ENCODE measurements at regions not wholly inside any gene's neighbourhood (a gene's known extent, or its start where the extent isn't known, plus 50 kb on each side); places are given as distances from the start of the nearest gene placed in this dataset.
"Not testable (repeated sequence)": the region's sequence is repeated elsewhere in the genome, so short reads cannot be mapped to it uniquely, and the experiment has no call there.

GRCh38 chr3:75325716-75326115 lies 338.4 kb upstream of the FRG2C start:
- DNase-seq = no peak

GRCh38 chr3:75327453-75327852 lies 336.7 kb upstream of the FRG2C start:
- no peak for DNase-seq

GRCh38 chr3:75329476-75330097 lies 334.5 kb upstream of the FRG2C start:
- no peak for DNase-seq

DNA sequence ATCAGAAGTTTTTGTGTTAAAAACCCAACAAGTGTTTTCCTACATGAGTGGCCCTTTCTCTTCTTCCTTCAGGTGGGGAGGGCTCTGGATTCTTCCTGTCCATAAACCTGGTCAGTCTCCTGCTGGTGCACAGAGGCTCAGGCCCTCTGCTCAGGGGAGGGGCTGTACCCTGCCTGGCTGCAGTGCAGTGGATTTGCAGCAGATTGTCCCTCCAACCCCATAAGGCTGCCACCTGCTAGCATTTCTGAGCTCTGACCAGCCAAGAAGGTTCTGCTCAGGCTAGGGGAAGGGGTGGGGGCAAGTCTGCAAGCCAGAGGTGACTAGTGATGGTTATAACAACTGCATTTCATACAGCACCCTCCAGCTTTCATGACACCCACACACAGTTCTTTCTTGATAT lies 333.7 kb upstream of the FRG2C start:
- DNase-seq = not testable (repeated sequence)

- DNase-seq = not testable (repeated sequence)
Observed at GRCh38 chr3:75332090-75332489, 332.0 kb upstream of the FRG2C start.

DNA sequence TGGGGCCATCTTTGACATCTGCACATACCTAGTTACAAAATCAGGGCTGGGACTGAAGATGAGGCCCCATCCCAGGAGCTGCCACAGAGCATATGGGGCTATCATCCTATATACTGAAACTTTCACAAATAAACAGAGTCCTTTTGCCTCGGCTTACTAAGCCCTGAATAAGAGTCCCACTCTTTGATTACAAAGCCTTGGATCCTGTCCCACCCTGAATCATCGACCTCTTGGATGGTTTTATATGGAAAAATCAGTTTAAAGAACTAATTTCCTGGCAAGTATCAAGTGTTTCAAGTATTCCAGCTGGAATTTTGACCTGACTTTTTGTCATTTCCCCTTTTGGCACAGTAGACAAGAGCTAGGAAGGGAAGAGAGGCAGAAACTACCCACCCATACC lies 331.3 kb upstream of the FRG2C start:
- no peak for DNase-seq

- no peak for DNase-seq
Observed at GRCh38 chr3:75334299-75334698, 329.8 kb upstream of the FRG2C start.

- DNase-seq = no peak
Observed at GRCh38 chr3:75337226-75337900, 326.8 kb upstream of the FRG2C start.

DNA sequence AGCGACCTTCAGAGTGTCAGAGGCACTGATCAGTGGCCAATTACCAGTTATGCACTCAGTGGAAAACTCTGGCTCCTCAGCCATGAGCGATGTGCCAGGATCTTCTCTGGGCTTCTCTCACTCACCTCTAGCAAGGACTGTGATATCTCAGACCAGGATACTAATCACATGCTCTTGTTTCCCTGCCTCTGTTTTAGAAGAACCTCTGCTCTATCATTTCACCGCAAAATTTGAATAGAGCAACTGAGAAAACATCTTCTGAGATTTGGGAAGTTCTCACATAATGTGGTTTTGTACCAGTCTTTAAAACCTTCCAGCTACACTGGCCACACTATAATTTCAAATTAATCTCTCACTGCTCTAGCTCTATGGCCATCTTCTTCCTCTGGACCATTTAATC lies 325.8 kb upstream of the FRG2C start:
- DNase-seq = no peak

GRCh38 chr3:75341324-75342067 lies 322.6 kb upstream of the FRG2C start:
- DNase-seq = no peak

GRCh38 chr3:75342425-75342824 lies 321.7 kb upstream of the FRG2C start:
- no peak for DNase-seq

- not testable (repeated sequence) for DNase-seq
Observed at GRCh38 chr3:75350536-75350935, 313.6 kb upstream of the FRG2C start.

DNA sequence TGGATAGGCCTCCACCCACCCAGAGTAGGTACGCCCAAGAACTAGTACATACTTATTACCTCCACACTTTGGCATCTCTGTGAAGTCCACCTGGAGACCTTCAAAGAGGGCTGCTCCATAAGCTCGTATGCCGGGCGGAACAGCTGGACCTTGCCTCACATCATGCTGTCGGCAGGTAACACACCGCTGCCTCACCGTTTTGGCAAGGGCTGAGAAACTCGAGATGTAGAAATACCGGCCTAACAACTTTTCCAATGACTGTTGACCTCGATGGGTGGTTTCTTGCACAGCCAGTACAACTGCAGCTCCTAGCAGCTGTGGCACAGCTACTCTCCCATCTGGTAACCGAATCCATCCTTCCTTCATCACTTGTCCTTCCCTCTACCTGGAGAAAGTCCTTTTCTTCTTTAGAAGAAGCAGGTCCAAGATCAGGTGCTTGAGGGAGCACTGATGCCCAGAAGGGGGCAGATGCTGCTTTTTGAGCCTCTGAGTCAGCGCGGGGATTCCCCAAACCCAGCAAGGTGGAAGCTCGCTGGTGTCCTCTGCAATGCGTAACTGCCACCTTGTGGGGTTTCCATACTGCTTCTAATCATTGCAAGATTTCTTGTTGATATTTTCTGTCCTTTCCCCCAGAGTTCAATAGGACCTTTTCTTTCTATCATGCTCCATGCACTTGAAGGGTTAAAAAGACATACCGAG lies 301.9 kb upstream of the FRG2C start:
- DNase-seq = not testable (repeated sequence)

DNA sequence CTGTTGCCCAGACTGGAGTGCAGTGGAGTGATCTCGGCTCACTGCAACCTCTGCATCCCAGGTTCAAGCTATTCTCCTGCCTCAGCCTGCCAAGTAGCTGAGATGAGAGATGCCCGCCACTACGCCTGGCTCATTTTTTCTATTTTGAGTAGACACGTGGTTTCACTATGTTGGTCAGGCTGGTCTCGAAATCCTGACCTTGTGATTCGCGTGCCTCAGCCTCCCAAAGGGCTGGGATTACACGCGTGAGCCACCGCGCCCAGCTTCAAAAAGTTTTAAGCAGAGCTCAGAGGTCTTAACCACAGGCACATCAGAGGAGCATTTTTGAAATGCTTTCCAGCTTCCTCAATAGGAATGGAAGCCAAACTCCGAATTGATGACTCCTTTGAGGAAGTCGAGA lies 291.2 kb upstream of the FRG2C start:
- DNase-seq = not testable (repeated sequence)

DNA sequence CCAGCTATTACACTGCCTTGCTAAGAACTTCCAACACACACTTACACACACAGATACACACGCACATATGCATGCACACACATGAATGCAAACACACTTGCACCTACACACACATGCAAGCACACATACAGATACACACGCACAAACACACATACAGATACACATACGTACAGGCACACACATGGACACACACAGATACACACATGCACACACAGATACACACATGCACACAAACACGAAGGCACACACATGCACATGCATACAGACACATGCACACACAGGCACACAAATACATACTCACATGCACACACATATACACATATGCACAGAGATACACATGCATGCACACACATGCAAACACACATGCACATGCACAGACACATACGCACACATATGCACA lies 284.3 kb upstream of the FRG2C start:
- DNase-seq = not testable (repeated sequence)

DNA sequence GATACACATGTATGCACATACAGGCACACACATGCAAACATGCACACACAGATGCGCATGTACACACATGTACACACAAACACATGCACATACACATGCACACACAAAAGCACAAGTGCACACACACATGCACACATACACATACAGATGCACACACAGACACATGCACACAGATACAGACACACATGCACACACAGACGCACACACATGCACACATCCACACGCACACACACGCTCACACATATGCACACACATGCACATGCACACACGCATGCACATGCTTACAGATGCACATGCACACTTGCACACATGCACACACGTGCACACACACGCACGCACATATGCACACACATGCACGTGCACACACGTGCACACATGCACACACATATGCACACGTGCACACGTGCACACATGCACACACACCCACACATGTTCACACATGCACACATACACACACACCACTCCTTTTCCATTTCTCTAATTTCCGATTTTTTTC lies 283.8 kb upstream of the FRG2C start:
- DNase-seq = no peak

- DNase-seq = not testable (repeated sequence)
Observed at GRCh38 chr3:75384016-75384415, 280.1 kb upstream of the FRG2C start.

DNA sequence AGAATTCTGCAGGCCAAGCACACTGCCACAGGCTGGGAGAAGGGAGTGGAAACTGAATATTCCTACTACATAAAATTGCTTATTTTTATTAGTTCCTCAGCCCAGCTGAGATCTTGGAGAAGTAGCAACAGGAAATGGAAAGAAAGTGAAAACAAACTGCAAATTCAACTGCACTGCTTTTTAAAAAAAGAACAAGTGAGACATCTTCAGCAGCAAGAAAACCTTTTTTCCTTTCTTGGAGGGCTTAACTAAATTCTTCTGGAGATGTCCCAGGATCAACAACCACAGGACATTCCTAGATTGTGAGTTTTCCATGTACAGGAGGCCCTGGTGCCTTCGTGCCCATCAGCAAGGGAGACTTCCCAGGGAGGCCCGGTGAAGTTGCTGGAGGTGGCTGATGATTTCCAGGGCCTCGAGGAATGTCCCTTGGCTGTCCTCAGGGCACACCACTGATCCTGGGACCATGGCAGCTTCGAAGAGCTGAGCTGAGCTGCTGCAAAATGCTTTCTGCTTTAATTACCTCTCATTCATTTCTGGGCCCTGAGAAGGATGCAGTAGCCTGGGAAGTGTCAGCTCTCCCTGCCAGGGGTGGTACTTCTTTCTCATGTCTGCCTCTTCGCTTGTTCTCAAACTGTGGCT lies 275.5 kb upstream of the FRG2C start:
- DNase-seq = not testable (repeated sequence)

GRCh38 chr3:75393288-75393694 lies 270.8 kb upstream of the FRG2C start:
- not testable (repeated sequence) for DNase-seq

DNA sequence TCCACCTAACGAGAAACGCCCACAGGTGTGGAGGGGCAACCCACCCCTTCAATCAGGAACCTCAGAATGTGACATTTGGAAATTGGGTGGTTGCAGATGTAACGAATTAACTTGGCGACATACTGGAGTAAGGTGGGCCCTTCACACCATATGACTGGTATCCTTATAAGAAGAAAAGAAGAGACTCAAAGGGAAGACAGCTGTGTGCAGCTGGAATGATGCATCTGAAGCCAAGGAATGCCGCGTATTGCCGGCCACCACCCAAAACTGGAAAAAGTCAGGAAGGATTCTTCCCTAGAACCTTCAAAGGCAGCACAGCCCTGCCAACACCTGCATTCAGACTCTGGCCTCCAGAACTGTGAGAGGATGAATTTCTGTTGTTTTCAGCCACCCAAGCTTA lies 270.0 kb upstream of the FRG2C start:
- DNase-seq = not testable (repeated sequence)

DNA sequence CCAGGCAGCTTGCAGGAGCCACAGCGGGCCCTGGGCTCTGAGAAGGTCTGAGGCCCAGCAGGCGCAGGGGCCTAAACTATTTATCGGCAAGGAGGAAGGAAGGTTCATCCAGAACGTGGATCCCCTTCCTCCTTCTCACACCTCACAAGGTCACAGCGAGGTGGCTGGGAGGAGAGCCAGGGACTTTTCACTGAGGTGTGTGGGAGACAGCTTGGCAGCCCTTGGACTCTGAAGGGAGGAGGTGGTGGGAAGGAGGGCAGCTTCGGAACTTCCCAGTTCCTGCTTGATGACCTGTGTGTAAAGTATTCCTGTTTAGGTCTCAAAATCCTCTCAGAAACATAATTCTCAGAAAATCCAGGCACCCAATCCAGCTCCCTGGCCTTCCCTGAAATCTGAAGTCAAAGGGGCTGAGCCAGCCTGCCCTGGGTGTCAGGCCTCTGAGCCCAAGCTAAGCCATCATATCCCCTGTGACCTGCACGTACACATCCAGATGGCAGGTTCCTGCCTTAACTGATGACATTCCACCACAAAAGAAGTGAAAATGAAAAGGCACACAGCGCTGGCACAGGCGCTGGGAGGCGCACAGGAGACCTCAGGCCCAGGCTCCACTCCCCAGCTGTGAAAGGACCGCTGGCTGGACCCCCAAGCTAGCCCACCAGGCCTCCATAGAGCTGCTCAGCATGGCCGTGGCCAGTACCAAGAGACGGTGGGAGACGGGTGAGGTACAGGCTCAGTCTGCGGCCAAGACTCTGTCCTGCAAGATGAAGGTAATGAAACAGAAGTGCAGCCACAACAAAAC lies 269.4 kb upstream of the FRG2C start:
- DNase-seq = not testable (repeated sequence)

All from SHP77 (cell line).